Stomach (tissue), 8 donors: ENCODE measurements at regions not wholly inside any gene's neighbourhood (a gene's known extent, or its start where the extent isn't known, plus 50 kb on each side); places are given as distances from the start of the nearest gene placed in this dataset.

Experiments used
- DNase-seq, 2 donors: peaks; one replicate each; pipeline versions ENCODE4 v3.0.0 to v3.0.0-alpha.2; 2013 to 2019
- H3K27ac ChIP-seq, 5 donors: fragments of 200-600 bp in 4 of 5; sonication (generic) in 4 of 5; one replicate each; pipeline ENCODE4 v1.5.1; 2013 to 2019; ENCODE audit warnings: mild to moderate bottlenecking in 1 of 5, moderate library complexity in 1 of 5
- H3K27me3 ChIP-seq, 3 donors: fragments of 200-600 bp; sonication (generic); one replicate each; pipeline ENCODE4 v1.5.1; 2017 to 2019; ENCODE audit warnings: mixed run types in 1 of 3
- H3K36me3 ChIP-seq, 4 donors: fragments of 200-600 bp; sonication (generic); 1 replicate in 3 of 4; 2 replicates in 1 of 4; pipeline ENCODE4 v1.5.1; 2016 to 2019
- H3K4me1 ChIP-seq, 4 donors: fragments of 200-600 bp; sonication (generic); one replicate each; pipeline ENCODE4 v1.5.1; 2016 to 2019
- H3K4me3 ChIP-seq, 4 donors: fragments of 200-600 bp; sonication (generic) in 3 of 4; one replicate each; pipeline ENCODE4 v1.5.1; 2016 to 2019; ENCODE audit warnings: mild to moderate bottlenecking in 1 of 4
- H3K9me3 ChIP-seq, 4 donors: fragments of 200-600 bp; sonication (generic); one replicate each; pipeline ENCODE4 v1.5.1; 2016 to 2019
- EP300 ChIP-seq: sonication (generic); formaldehyde crosslinking; IDR thresholded peaks from one replicate; pipeline ENCODE4 v1.6.1; 2017; ENCODE audit warnings: antibody characterized with exemption
- POLR2A ChIP-seq, 4 donors: fragments of 450-650 bp; IDR thresholded peaks; one replicate each; pipeline ENCODE4 v1.6.1; 2016; ENCODE audit warnings: antibody characterized with exemption in 4 of 4, control low read depth in 2 of 4, mild to moderate bottlenecking in 1 of 4, moderate library complexity in 1 of 4
- POLR2AphosphoS5 ChIP-seq, 3 donors: sonication (generic); formaldehyde crosslinking; IDR thresholded peaks; one replicate each; pipeline ENCODE4 v1.6.1; 2016; ENCODE audit warnings: antibody characterized with exemption in 3 of 3
- WGBS, 5 donors: extraction: QIAGEN DNeasy Blood & Tissue Kit in 3 of 5; methylation state at CpG; one replicate each; pipeline versions ENCODE4 v1.1.5 to v1.1.7; 2013 to 2018; 5-methylcytosine and 5-hydroxymethylcytosine counted together
- intact Hi-C: fragments of 100-400 bp; cut with DNase I; formaldehyde crosslinking; loops from one replicate; pipeline ENCODE4 v1.15.1; 2023; ENCODE audit warnings: low total_unique reads
- TF ChIP-seq, protein P1 (sequence below), 7 experiments: fragments of 450-650 bp in 4 of 7; fragments of 200-600 bp in 3 of 7; sonication (generic) in 3 of 7; IDR thresholded peaks; one replicate each; pipeline ENCODE4 v1.5.1; 2016 to 2019; ENCODE audit warnings: antibody characterized with exemption in 7 of 7, control low read depth in 2 of 7, mild to moderate bottlenecking in 1 of 7
- donor health status: healthy with polysubstance abuse.
- donor health status: Bipolar disorder and iron deficiency.
- donor health status: healthy.

DNA sequence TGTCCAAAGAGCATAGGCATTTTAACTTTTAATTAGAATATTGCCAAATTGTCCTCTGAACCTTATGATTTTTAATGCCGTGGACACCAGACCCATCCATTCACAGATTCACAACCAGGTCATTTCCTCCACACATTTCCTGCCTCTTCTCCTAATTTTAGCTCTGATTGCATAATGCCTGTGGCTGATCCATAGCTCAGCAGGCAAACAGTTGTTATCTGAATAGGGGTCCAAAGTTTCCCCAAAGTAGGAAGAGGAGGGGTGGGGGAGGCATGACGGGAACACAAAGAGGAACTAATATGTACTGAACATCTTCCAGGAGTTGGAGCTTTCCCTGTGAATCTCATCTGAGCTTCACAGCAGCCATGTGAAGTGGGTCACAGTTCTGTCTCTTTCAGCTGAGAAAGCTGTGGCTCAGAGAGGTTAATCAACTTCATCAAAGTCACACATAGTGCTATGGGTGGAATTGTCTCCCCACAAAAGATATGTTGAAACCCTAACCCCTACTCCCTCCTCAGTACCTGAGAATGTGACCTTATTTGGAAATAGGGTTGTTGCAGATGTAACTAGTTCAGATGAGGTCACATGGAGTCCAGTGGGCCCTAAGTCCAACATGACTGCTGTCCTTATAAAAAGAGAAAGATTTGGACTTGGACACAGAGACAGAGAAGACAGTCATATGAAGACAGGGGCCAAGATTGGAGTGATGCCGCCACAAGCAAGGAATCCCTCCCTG, 106.7 kb upstream of the AGBL1 start:
- Histone ChIP-seq H3K36me3 (no peaks in the 10 kb centered on the region), H3K4me3 (no peak overlapping the region), H3K4me1 (no peaks in the 10 kb centered on the region), H3K27ac (no peak overlapping the region), H3K9me3 (peaks cover 0 to 8% (median 4%) of the 10 kb centered on the region in 4 donors), H3K27me3 (no peaks in the 10 kb centered on the region)
- WGBS, 5 donors = 59 to 80% (median 69%) methylated on average over 3 of the region's 3 CpGs
- no peak for DNase-seq
- intact Hi-C loops = no loop called here
- TF ChIP-seq POLR2A (IDR thresholded peaks at IDR 0.05) (no peak), POLR2AphosphoS5 (IDR thresholded peaks at IDR 0.05) (no peak), EP300 (no peak)
- TF ChIP-seq, protein P1, sequence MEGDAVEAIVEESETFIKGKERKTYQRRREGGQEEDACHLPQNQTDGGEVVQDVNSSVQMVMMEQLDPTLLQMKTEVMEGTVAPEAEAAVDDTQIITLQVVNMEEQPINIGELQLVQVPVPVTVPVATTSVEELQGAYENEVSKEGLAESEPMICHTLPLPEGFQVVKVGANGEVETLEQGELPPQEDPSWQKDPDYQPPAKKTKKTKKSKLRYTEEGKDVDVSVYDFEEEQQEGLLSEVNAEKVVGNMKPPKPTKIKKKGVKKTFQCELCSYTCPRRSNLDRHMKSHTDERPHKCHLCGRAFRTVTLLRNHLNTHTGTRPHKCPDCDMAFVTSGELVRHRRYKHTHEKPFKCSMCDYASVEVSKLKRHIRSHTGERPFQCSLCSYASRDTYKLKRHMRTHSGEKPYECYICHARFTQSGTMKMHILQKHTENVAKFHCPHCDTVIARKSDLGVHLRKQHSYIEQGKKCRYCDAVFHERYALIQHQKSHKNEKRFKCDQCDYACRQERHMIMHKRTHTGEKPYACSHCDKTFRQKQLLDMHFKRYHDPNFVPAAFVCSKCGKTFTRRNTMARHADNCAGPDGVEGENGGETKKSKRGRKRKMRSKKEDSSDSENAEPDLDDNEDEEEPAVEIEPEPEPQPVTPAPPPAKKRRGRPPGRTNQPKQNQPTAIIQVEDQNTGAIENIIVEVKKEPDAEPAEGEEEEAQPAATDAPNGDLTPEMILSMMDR (IDR thresholded peaks at IDR 0.05) = no peak

DNA sequence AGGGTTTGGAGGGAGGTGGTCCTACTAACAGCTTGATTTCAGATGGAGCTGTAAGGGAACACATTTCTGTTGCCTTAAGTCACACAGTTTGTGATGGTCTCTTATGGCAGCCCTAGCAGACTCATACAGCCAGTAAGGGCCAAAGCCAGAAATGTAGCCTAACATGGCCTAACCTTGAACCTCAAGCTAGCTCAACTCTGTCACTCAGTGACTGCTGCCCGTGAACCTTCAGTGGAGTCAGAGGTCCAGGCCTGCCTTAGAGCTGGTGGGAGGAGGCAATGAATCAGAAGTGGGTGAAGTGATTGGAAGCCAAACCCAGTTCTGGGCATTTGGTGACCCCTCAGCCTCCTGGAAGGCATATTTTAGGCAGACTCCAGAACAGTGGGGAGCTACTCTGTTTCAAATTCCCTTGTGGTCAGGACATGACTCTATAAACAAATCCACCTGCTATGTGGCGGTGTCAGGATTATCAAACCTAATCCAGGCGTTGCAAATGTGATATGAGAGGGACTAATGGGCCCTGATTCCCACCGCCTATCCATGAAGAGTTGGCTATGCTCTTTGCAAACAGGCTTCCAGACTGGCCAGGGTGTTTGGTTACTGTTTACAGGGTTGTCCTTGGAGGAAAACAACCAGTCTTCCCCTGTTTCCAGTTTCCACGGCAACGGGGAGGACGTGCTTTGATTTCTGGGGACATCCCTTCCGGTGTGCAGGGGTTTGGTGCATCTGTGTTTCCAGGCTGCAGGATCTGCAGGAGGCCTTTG, 105.9 kb upstream of the AGBL1 start:
- H3K4me1 ChIP-seq = no peaks in the 10 kb centered on the region
- H3K27me3 ChIP-seq = no peaks in the 10 kb centered on the region
- intact Hi-C loops = no loop called here
- DNase-seq = peak in 1 of 2 donors; percentile 51
- H3K36me3 ChIP-seq = no peaks in the 10 kb centered on the region
- peaks cover 0 to 8% (median 4%) of the 10 kb centered on the region in 4 donors for H3K9me3 ChIP-seq
- WGBS, 5 donors = 51 to 59% (median 55%) methylated on average over 8 of the region's 8 CpGs
- TF ChIP-seq, protein P1 (IDR thresholded peaks at IDR 0.05) = no peak
- TF ChIP-seq EP300 (no peak), POLR2AphosphoS5 (IDR thresholded peaks at IDR 0.05) (no peak), POLR2A (IDR thresholded peaks at IDR 0.05) (no peak)
- H3K4me3 ChIP-seq = no peak overlapping the region
- H3K27ac ChIP-seq = no peak overlapping the region

DNA sequence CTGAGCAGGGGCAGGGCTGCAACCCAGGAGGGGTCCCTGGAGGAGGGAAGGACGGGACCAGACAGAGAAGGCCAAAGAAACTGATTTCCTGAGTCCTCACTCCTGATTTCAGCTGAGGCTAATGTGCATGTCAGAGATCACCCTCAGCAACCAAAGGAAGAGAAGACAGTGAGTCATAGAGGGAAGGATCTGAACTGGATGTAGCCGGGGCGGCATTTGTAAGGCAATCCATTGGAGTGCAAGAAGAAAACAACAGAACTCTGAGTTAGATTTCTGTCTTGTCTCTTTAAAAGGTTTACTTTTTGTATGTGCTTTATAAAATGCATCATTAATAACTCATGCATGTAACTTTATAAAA, 105.3 kb upstream of the AGBL1 start:
- no peak overlapping the region for H3K4me3 ChIP-seq
- TF ChIP-seq, protein P1 (IDR thresholded peaks at IDR 0.05) = no peak
- no peak for TF ChIP-seq POLR2AphosphoS5 (IDR thresholded peaks at IDR 0.05)
- TF ChIP-seq EP300 = no peak
- TF ChIP-seq POLR2A (IDR thresholded peaks at IDR 0.05) = no peak
- intact Hi-C loops = no loop called here
- no peaks in the 10 kb centered on the region for H3K27me3 ChIP-seq
- no peak for DNase-seq
- no peak overlapping the region for H3K27ac ChIP-seq
- H3K4me1 ChIP-seq = no peaks in the 10 kb centered on the region
- WGBS, 5 donors = 33 to 72% (median 46%) methylated on average over 3 of the region's 3 CpGs
- no peaks in the 10 kb centered on the region for H3K36me3 ChIP-seq
- H3K9me3 ChIP-seq = peaks cover 0 to 8% (median 4%) of the 10 kb centered on the region in 4 donors

DNA sequence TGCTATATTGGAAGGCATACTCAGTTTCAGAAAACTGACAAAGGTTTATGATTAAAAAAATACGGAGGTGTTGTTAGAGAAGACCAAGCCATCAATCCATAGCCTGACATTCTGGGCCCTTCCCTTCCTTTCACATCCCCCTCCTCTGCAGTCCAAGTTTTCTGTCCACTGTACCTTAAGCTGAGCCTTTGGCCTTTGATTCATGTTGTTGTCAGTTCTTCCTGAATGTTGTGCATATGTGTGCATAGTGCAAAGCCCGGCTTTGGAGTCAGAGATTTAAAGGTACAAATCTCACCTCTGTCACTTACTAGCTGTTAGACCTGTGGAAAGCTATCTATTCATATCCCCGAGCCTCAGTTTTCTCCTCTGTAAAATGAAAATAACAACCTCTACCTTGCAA, 104.9 kb upstream of the AGBL1 start:
- intact Hi-C loops = no loop called here
- TF ChIP-seq POLR2A (IDR thresholded peaks at IDR 0.05) (no peak), EP300 (no peak), POLR2AphosphoS5 (IDR thresholded peaks at IDR 0.05) (no peak)
- TF ChIP-seq, protein P1 (IDR thresholded peaks at IDR 0.05) = no peak
- 60 to 68% (median 64%) methylated on average over 3 of the region's 3 CpGs for WGBS, 5 donors

More for the DNA sequence above, 104.9 kb upstream of the AGBL1 start:
- Histone ChIP-seq H3K4me1 (no peaks in the 10 kb centered on the region), H3K27me3 (no peaks in the 10 kb centered on the region), H3K36me3 (no peaks in the 10 kb centered on the region), H3K27ac (no peak overlapping the region), H3K9me3 (peaks cover 0 to 8% (median 4%) of the 10 kb centered on the region in 4 donors), H3K4me3 (no peak overlapping the region)
- no peak for DNase-seq
